ENCODE measurements at regions not wholly inside any gene's neighbourhood (a gene's known extent, or its start where the extent isn't known, plus 50 kb on each side); places are given as distances from the start of the nearest gene placed in this dataset.

- H3K36me3 ChIP-seq: no peaks in the 10 kb centered on the region
- H3K4me1 ChIP-seq (ENCODE audit: control insufficient read depth in 1 of 2, insufficient read depth in 1 of 2, low read depth in 1 of 2, low read length in 1 of 2): no peaks in the 10 kb centered on the region
- H3K4me3 ChIP-seq (ENCODE audit: low read depth in 1 of 2, low read length in 1 of 2): no peak overlapping the region
- no peak overlapping the region for H3K27ac ChIP-seq
- TF ChIP-seq, protein P1, sequence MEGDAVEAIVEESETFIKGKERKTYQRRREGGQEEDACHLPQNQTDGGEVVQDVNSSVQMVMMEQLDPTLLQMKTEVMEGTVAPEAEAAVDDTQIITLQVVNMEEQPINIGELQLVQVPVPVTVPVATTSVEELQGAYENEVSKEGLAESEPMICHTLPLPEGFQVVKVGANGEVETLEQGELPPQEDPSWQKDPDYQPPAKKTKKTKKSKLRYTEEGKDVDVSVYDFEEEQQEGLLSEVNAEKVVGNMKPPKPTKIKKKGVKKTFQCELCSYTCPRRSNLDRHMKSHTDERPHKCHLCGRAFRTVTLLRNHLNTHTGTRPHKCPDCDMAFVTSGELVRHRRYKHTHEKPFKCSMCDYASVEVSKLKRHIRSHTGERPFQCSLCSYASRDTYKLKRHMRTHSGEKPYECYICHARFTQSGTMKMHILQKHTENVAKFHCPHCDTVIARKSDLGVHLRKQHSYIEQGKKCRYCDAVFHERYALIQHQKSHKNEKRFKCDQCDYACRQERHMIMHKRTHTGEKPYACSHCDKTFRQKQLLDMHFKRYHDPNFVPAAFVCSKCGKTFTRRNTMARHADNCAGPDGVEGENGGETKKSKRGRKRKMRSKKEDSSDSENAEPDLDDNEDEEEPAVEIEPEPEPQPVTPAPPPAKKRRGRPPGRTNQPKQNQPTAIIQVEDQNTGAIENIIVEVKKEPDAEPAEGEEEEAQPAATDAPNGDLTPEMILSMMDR (IDR thresholded peaks at IDR 0.05): no peak
- no peaks in the 10 kb centered on the region for H3K9me3 ChIP-seq
- no peaks in the 10 kb centered on the region for H3K27me3 ChIP-seq
Measured at GRCh38 chr17:71527311-71527710, 593.5 kb upstream of the SOX9 start.

- H3K36me3 ChIP-seq: no peaks in the 10 kb centered on the region
- no peak overlapping the region for H3K27ac ChIP-seq
- no peaks in the 10 kb centered on the region for H3K9me3 ChIP-seq
- no peak overlapping the region for H3K4me3 ChIP-seq (ENCODE audit: low read depth in 1 of 2, low read length in 1 of 2)
- no peaks in the 10 kb centered on the region for H3K27me3 ChIP-seq
- TF ChIP-seq, protein P1 (IDR thresholded peaks at IDR 0.05): no peak
- no peaks in the 10 kb centered on the region for H3K4me1 ChIP-seq (ENCODE audit: control insufficient read depth in 1 of 2, insufficient read depth in 1 of 2, low read depth in 1 of 2, low read length in 1 of 2)
Measured at GRCh38 chr17:71528210-71528609, 592.6 kb upstream of the SOX9 start.

- Histone ChIP-seq H3K27me3 (no peaks in the 10 kb centered on the region), H3K4me1 (ENCODE audit: control insufficient read depth in 1 of 2, insufficient read depth in 1 of 2, low read depth in 1 of 2, low read length in 1 of 2) (no peaks in the 10 kb centered on the region), H3K27ac (no peak overlapping the region), H3K4me3 (ENCODE audit: low read depth in 1 of 2, low read length in 1 of 2) (no peak overlapping the region), H3K9me3 (no peaks in the 10 kb centered on the region), H3K36me3 (no peaks in the 10 kb centered on the region)
- TF ChIP-seq, protein P1 (IDR thresholded peaks at IDR 0.05): no peak
Measured at GRCh38 chr17:71530248-71530647, 590.6 kb upstream of the SOX9 start.

DNA sequence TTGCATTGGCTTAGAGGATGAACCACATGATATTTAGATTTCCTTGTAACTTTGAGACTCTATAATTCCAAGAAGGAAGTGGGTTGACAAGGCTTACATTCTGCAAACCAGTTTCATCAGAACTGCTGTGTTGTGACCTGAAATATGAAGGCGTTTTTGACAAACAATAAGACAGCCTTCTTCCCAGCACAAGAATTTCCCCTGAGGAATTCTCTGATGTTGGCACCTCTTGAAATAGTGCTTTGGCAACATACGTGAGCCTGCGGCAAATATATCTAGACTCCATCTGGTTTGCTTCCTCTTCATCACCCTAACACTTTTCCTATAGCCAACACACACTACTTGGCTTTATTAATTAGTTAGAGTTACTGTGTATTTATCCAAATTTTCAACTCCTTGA lies 585.5 kb upstream of the SOX9 start:
- TF ChIP-seq, protein P1 (IDR thresholded peaks at IDR 0.05): no peak
- no peaks in the 10 kb centered on the region for H3K4me1 ChIP-seq (ENCODE audit: control insufficient read depth in 1 of 2, insufficient read depth in 1 of 2, low read depth in 1 of 2, low read length in 1 of 2)
- no peaks in the 10 kb centered on the region for H3K27me3 ChIP-seq
- no peaks in the 10 kb centered on the region for H3K36me3 ChIP-seq
- H3K9me3 ChIP-seq: no peaks in the 10 kb centered on the region
- H3K4me3 ChIP-seq (ENCODE audit: low read depth in 1 of 2, low read length in 1 of 2): no peak overlapping the region
- H3K27ac ChIP-seq: no peak overlapping the region

GRCh38 chr17:71546419-71546818 lies 574.4 kb upstream of the SOX9 start:
- H3K4me1 ChIP-seq (ENCODE audit: control insufficient read depth in 1 of 2, insufficient read depth in 1 of 2, low read depth in 1 of 2, low read length in 1 of 2): no peaks in the 10 kb centered on the region
- no peak overlapping the region for H3K27ac ChIP-seq
- H3K9me3 ChIP-seq: no peaks in the 10 kb centered on the region
- H3K36me3 ChIP-seq: no peaks in the 10 kb centered on the region
- TF ChIP-seq, protein P1 (IDR thresholded peaks at IDR 0.05): no peak
- H3K4me3 ChIP-seq (ENCODE audit: low read depth in 1 of 2, low read length in 1 of 2): no peak overlapping the region
- no peaks in the 10 kb centered on the region for H3K27me3 ChIP-seq

- no peaks in the 10 kb centered on the region for H3K4me1 ChIP-seq (ENCODE audit: control insufficient read depth in 1 of 2, insufficient read depth in 1 of 2, low read depth in 1 of 2, low read length in 1 of 2)
- H3K36me3 ChIP-seq: no peaks in the 10 kb centered on the region
- H3K27ac ChIP-seq: no peak overlapping the region
- no peaks in the 10 kb centered on the region for H3K27me3 ChIP-seq
- TF ChIP-seq, protein P1 (IDR thresholded peaks at IDR 0.05): no peak
- no peak overlapping the region for H3K4me3 ChIP-seq (ENCODE audit: low read depth in 1 of 2, low read length in 1 of 2)
- H3K9me3 ChIP-seq: no peaks in the 10 kb centered on the region
Measured at GRCh38 chr17:71547904-71548303, 572.9 kb upstream of the SOX9 start.
